ENCODE measurements at regions not wholly inside any gene's neighbourhood (a gene's known extent, or its start where the extent isn't known, plus 50 kb on each side); places are given as distances from the start of the nearest gene placed in this dataset.

DNA sequence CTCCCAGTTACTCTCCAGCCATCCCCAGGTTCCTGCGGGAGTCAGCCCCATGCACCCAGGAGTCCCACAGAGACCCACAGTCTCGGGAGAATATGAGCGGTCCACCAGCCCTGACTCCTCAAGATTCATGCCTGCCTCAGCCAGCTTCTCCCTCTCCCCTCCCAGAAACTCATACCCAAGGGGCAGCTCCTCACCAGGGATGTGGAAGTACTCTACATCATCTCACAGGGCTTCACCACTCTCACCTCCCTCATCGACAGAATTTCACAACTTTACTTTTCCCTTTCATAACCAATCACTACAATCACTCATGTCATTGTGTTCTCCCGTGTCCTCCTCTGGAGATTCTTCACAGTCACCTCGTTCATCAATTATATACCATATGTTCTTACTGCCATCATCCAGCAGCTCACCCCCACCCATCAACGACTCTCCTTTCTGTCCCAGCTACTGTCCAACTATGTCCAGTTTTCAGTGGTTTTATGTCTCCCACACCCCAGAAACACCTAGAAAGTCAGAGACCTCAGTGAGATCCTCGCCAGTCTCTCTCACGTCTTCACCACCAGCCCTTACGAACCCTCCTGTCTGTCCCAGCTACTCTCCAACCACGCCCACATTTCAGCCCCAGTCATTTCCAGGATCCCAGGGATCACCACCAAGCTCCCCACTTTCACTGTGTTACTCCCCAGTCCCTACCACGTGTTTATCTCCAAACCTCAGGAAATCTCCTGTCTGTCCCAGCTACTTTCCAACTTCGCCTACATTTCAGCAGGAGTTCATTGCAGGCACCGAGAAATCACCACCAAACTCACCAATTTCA is 1530.1 kb upstream of the TPTE start:
- H3K36me3 ChIP-seq: no peaks in the 10 kb centered on the region
- no peaks in the 10 kb centered on the region for H3K27me3 ChIP-seq
- H3K9me3 ChIP-seq: no peaks in the 10 kb centered on the region
- H3K27ac ChIP-seq: no peak overlapping the region
- H3K4me3 ChIP-seq: no peak overlapping the region
- intact Hi-C loops (cut with DNase I): no loop called here
- no peaks in the 10 kb centered on the region for H3K4me1 ChIP-seq
- no peak for DNase-seq (ENCODE audit: extremely low spot score in 2 of 2)
- no peak for TF ChIP-seq POLR2A (IDR thresholded peaks at IDR 0.05)
- TF ChIP-seq, protein P1, sequence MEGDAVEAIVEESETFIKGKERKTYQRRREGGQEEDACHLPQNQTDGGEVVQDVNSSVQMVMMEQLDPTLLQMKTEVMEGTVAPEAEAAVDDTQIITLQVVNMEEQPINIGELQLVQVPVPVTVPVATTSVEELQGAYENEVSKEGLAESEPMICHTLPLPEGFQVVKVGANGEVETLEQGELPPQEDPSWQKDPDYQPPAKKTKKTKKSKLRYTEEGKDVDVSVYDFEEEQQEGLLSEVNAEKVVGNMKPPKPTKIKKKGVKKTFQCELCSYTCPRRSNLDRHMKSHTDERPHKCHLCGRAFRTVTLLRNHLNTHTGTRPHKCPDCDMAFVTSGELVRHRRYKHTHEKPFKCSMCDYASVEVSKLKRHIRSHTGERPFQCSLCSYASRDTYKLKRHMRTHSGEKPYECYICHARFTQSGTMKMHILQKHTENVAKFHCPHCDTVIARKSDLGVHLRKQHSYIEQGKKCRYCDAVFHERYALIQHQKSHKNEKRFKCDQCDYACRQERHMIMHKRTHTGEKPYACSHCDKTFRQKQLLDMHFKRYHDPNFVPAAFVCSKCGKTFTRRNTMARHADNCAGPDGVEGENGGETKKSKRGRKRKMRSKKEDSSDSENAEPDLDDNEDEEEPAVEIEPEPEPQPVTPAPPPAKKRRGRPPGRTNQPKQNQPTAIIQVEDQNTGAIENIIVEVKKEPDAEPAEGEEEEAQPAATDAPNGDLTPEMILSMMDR (IDR thresholded peaks at IDR 0.05): no peak
- TF ChIP-seq POLR2AphosphoS5 (IDR thresholded peaks at IDR 0.05; ENCODE audit: insufficient read depth in 1 of 2, low read depth in 1 of 2): no peak

DNA sequence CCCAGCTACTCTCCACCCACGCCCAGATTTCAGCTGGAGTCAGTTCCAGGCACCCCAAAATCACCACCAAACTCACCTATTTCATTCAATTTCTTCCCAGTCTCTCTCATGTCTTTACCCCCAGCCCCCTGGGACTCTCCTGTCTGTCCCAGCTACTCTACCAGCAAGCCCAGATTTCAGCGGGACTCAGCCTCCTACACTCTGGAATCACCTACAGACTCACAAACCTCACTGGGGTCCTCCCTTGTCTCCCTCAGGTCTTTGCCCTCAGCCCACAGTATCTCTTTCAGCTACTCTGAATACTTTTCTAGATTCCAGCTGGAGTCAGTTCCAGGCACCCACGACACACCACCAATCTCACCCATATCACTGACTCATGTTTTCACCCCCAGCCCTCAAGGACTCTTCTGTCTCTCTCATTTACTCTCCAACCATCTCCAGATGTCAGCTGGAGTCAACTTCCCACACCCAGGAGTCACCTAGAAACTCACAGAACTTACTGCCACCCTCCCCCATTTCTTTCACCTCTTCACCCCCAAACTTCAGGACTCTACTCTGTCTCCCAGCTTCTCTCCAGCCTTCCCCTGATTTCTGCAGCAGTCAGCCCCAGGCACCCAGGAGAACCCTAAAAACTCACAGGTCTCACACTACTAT is 1529.3 kb upstream of the TPTE start:
- H3K27ac ChIP-seq: no peak overlapping the region
- DNase-seq (ENCODE audit: extremely low spot score in 2 of 2): no peak
- no peak overlapping the region for H3K4me3 ChIP-seq
- no peaks in the 10 kb centered on the region for H3K36me3 ChIP-seq
- no peaks in the 10 kb centered on the region for H3K9me3 ChIP-seq
- no peaks in the 10 kb centered on the region for H3K4me1 ChIP-seq
- intact Hi-C loops (cut with DNase I): no loop called here
- no peaks in the 10 kb centered on the region for H3K27me3 ChIP-seq
- TF ChIP-seq POLR2A (IDR thresholded peaks at IDR 0.05): no peak
- TF ChIP-seq, protein P1 (IDR thresholded peaks at IDR 0.05): no peak
- TF ChIP-seq POLR2AphosphoS5 (IDR thresholded peaks at IDR 0.05; ENCODE audit: insufficient read depth in 1 of 2, low read depth in 1 of 2): no peak

DNA sequence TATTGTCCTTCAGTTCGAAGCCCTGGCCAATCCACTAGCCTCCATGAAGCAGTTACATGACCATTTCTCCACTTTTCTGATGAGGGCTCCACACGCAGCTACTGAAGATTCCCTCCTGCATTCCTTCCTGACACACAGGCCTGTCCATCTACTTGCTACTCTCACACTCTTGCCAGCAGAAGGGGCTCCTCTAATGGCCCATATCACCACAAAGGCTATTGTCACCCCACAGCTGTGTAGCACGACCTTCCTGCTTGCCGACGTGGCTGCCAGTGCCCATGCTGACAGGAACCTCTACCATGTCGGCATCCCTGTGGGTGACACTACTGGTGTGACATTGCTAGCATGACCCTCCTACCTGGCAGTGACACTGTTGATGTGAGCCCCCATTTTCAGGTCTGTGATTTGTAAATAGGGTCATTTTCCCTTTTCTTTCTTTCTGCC is 1528.6 kb upstream of the TPTE start:
- no peaks in the 10 kb centered on the region for H3K4me1 ChIP-seq
- H3K27me3 ChIP-seq: no peaks in the 10 kb centered on the region
- TF ChIP-seq, protein P1 (IDR thresholded peaks at IDR 0.05): no peak
- DNase-seq (ENCODE audit: extremely low spot score in 2 of 2): no peak
- intact Hi-C loops (cut with DNase I): no loop called here
- no peaks in the 10 kb centered on the region for H3K36me3 ChIP-seq
- H3K4me3 ChIP-seq: no peak overlapping the region
- H3K9me3 ChIP-seq: no peaks in the 10 kb centered on the region
- no peak overlapping the region for H3K27ac ChIP-seq

DNA sequence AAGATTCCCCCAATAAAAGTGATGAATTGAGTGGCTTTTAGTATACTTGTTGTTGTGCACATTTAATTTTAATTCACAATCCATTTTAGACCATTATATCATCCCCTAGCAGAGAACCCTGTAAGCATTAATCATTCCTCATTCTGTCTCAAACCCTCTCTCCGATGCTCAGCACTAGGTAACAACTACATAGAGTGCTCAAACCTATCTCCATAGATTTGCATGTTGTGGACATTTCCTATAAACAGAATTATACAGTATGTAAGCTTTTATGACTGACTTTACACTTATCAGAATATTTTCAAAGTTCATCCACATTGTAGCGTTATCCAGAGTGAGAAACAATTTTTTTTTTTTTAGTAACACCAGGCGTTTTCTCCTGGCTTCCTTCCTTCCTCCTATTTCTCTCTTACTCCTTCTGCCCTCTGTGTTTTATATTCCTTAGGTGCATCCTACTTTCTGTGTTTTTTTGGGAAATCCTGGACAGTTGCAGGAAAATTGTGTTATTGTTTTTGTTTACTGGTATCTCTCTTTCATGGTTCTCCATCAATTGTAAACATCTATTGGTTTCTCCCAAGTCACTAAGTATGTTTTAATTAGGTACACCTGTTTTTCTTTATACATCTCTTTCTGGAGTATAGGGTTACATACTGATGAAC is 1528.0 kb upstream of the TPTE start:
- Histone ChIP-seq H3K27me3 (no peaks in the 10 kb centered on the region), H3K36me3 (no peaks in the 10 kb centered on the region), H3K9me3 (no peaks in the 10 kb centered on the region), H3K27ac (no peak overlapping the region), H3K4me3 (no peak overlapping the region), H3K4me1 (no peaks in the 10 kb centered on the region)
- DNase-seq (ENCODE audit: extremely low spot score in 2 of 2): no peak
- TF ChIP-seq POLR2A (IDR thresholded peaks at IDR 0.05) (no peak), POLR2AphosphoS5 (IDR thresholded peaks at IDR 0.05; ENCODE audit: insufficient read depth in 1 of 2, low read depth in 1 of 2) (no peak)
- TF ChIP-seq, protein P1 (IDR thresholded peaks at IDR 0.05): no peak
- intact Hi-C loops (cut with DNase I): no loop called here

Measured in vagina (tissue), 2 donors.